Cardiac fibroblast (primary cell): ENCODE measurements at regions not wholly inside any gene's neighbourhood (a gene's known extent, or its start where the extent isn't known, plus 50 kb on each side); places are given as distances from the start of the nearest gene placed in this dataset.

ENCODE experiments used
- DNase-seq, 2 donors: peaks; one replicate each; pipeline versions ENCODE4 v3.0.0 to v3.0.0-alpha.2; 2010; ENCODE audit warnings: low read depth in 2 of 2
- H3K4me3 ChIP-seq, 2 donors: replicated peaks in 1 of 2; 1 replicate in 1 of 2; 2 replicates in 1 of 2; pipeline ENCODE4 v1.5.1; 2011; ENCODE audit warnings: low read depth in 2 of 2, low read length in 2 of 2, mild to moderate bottlenecking in 2 of 2, moderate library complexity in 1 of 2
- TF ChIP-seq, protein P1 (sequence below): IDR thresholded peaks from one replicate; pipeline ENCODE4 v1.5.1; 2011; ENCODE audit warnings: low read depth, mild to moderate bottlenecking, low read length, inconsistent platforms

- no peak for DNase-seq
- no peak overlapping the region for H3K4me3 ChIP-seq
- TF ChIP-seq, protein P1, sequence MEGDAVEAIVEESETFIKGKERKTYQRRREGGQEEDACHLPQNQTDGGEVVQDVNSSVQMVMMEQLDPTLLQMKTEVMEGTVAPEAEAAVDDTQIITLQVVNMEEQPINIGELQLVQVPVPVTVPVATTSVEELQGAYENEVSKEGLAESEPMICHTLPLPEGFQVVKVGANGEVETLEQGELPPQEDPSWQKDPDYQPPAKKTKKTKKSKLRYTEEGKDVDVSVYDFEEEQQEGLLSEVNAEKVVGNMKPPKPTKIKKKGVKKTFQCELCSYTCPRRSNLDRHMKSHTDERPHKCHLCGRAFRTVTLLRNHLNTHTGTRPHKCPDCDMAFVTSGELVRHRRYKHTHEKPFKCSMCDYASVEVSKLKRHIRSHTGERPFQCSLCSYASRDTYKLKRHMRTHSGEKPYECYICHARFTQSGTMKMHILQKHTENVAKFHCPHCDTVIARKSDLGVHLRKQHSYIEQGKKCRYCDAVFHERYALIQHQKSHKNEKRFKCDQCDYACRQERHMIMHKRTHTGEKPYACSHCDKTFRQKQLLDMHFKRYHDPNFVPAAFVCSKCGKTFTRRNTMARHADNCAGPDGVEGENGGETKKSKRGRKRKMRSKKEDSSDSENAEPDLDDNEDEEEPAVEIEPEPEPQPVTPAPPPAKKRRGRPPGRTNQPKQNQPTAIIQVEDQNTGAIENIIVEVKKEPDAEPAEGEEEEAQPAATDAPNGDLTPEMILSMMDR, result no peak
These were observed 719.4 kb upstream of the ADAMTS16 start for GRCh38 chr5:4420681-4421080.

- DNase-seq, result no peak
- no peak overlapping the region for H3K4me3 ChIP-seq
- TF ChIP-seq, protein P1, result no peak
These were observed 717.9 kb upstream of the ADAMTS16 start for GRCh38 chr5:4422247-4422646.

- TF ChIP-seq, protein P1, result no peak
- DNase-seq, result no peak
- H3K4me3 ChIP-seq, result no peak overlapping the region
These were observed 715.2 kb upstream of the ADAMTS16 start for GRCh38 chr5:4424895-4425294.

DNA sequence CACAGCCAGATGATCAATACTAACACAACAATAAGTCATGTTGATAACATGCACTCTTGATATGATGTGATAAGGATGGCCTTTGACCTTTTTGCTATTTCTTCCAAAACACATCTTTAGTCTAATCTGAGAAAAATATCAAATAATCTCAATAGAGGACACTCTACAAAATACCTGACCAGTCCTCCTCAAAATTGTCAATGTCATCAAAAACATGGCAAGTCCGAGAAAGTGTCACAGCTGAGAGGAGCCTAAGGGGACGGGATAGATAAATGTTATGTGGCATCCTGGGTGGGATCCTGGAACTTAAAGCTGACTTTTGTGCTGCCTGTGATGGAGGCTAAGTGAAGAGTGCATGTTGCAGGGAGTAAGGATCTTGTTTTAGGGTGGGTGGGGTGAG is 699.6 kb upstream of the ADAMTS16 start:
- TF ChIP-seq, protein P1, result no peak
- H3K4me3 ChIP-seq, result no peak overlapping the region
- DNase-seq, result no peak

DNA sequence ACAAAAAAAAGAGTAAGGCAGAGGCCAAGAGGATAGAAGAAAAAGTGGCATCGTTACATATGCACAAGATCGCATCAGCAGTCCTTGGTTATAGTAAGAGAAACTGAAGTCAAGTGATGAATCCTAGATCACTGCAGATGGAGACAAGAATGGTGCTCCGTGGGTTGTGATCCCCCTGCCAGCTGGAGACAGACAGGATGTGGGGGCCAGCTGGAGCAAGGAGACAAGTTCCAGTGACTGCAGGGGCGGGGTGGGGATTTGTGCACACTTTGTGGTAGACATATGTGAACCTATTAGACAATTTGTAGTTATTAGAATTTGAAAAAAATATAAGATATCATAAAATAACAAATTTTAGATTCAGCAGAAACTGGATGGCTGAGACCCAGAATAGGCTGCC is 697.9 kb upstream of the ADAMTS16 start:
- no peak overlapping the region for H3K4me3 ChIP-seq
- TF ChIP-seq, protein P1, result no peak
- DNase-seq, result no peak

- DNase-seq, result no peak
- TF ChIP-seq, protein P1, result no peak
- H3K4me3 ChIP-seq, result no peak overlapping the region
These were observed 692.5 kb upstream of the ADAMTS16 start for GRCh38 chr5:4447657-4448056.

DNA sequence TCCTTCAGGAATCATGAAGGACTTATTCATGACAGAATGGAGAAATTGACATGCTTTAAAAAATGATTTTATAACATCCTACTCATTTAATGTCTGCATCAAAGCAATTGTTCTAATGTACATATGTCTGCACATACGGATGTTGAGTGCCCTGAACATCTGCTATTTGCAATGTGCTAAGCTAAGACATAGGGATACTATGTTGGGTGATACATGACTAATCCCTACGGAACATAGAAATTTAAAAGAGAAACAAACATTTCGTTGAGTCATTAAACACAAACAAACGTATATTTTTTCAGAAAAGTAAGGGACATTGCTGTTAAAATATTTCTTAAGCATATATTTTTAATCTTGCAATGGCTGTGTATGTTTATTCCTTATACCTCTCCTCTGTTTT is 686.5 kb upstream of the ADAMTS16 start:
- DNase-seq, result no peak
- TF ChIP-seq, protein P1, result no peak
- no peak overlapping the region for H3K4me3 ChIP-seq
